GM08714 (cell line): ENCODE measurements at regions not wholly inside any gene's neighbourhood (a gene's known extent, or its start where the extent isn't known, plus 50 kb on each side); places are given as distances from the start of the nearest gene placed in this dataset.

Experiments used
- H3K4me3 ChIP-seq: fragments of 200-500 bp; sonication (Bioruptor generic); 2 replicates; pipeline ENCODE4 v1.5.1; 2014; ENCODE audit warnings: mild to moderate bottlenecking, low read length, inconsistent platforms
- ZNF274 ChIP-seq: IDR thresholded peaks from 2 replicates; pipeline ENCODE4 v1.6.1; 2012; ENCODE audit warnings: mild to moderate bottlenecking, low read depth, low read length

DNA sequence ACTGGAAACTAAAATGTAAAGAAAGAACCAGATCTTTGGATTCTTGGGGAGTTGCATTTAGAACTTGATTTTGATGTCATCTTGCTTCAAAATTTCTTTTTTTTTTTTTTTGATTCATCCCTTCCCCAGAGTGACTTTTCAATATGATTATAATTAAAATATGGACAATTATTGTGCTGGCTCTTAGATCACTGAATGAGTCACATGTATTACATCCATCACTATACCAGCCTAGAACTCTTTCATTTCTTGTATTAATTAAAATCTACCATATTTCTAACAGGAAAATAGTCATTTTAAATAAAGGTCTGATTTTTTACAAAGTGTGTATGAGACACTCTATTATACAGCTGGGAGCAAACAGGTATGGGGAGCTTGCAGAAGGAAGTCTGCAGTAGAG is 269.5 kb upstream of the AKR1E2 start:
- TF ChIP-seq ZNF274: no peak
- H3K4me3 ChIP-seq: no peak overlapping the region

DNA sequence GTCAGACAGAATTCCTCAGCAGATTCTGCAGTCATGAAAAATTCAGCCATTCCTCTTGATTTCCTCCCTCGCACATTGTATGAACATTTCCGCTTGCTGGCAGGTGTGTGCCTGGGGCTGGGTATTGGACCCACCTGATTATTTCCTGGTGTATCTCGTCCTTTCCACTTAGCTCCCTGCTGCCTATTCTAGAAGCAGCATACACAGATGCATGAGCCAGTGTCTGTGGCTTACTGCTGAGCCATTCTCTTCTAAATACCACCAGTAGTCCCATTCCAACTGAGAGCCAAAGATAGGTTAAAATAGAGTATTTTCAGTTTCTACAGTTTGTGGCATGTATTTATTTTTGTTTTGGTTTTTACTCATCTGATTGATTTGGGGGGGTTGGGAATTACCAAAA is 270.1 kb upstream of the AKR1E2 start:
- TF ChIP-seq ZNF274: no peak
- H3K4me3 ChIP-seq: no peak overlapping the region

DNA sequence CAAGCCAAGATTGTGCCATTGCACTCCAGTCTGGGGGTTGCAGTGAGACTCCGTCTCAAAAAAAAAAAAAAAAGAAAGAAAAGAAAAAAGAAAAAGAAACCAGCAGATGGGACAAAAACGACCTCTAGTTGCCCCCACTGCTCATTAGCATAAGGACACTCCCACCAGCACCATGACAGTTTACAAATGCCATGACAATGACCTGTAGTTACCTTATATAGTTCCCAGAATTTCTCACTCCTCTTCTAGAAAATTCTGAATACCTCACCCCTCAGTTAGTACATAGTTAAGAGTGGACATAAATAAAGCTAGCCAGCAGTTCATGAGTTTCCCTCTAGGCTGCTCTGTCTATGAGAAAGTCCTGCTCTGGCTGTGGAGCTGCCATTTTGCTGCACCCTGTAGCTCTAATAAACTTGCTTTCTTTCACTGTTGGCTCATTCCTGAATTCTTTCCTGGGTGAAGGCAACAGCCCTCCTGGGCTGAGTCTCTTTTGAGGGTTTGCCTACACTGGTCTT is 276.8 kb upstream of the AKR1E2 start:
- no peak for TF ChIP-seq ZNF274
- H3K4me3 ChIP-seq: no peak overlapping the region

DNA sequence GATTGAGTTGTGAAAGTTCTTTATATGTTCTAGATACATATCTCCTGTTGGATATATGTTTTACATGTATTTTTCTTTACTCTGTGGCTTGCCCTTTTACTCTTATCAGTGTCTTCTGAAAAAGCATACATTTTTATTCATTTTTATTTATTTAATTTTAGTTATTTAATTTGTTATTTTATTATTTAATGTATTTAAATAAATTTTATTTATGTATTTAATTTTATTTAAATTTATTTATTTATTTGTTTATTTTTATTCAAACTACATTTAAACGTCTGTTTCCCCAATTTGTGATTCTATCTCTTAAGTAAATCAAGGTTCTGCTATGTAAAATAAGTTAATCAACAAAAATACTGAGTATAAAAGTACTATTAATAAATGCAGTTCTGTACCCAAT is 279.1 kb upstream of the AKR1E2 start:
- TF ChIP-seq ZNF274: no peak
- H3K4me3 ChIP-seq: no peak overlapping the region

DNA sequence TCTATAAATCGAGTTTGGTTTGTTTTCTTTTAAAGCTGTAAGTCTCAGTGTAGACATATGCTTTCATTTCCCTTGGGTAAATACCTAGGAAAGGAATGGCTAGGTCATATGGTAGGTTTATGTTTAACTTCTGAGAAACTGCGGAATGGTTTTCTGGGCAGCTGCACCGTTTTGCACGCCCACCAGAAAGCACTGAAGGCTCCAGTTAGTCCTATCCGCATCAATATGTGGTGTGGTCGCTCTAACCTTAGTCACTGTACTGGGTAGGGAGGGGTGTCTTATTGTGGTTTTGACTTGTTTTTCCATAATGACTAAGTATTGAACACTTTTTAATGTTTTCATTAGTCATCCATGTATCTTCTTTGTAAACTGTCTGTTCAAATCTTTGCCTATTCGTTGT is 279.5 kb upstream of the AKR1E2 start:
- no peak for TF ChIP-seq ZNF274
- no peak overlapping the region for H3K4me3 ChIP-seq

DNA sequence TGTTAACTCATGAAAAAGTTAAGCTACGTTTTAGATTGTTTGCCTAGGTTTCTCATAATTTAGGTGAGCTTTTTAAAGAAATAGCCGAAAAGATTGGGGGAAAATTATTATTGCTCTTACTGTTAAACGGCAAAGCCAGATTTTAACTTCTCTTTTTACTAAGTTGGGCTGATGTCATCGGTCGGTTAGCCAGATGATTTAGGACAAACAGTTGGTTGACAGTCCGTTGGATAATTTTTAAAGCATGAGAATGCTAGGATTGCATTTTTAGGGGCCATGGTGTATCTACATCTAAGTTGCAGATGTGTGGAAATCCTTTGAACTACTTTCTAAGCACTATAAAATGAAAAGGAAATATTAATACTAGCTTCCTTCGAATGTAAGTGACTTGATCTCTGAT is 280.9 kb upstream of the AKR1E2 start:
- no peak for TF ChIP-seq ZNF274
- no peak overlapping the region for H3K4me3 ChIP-seq

DNA sequence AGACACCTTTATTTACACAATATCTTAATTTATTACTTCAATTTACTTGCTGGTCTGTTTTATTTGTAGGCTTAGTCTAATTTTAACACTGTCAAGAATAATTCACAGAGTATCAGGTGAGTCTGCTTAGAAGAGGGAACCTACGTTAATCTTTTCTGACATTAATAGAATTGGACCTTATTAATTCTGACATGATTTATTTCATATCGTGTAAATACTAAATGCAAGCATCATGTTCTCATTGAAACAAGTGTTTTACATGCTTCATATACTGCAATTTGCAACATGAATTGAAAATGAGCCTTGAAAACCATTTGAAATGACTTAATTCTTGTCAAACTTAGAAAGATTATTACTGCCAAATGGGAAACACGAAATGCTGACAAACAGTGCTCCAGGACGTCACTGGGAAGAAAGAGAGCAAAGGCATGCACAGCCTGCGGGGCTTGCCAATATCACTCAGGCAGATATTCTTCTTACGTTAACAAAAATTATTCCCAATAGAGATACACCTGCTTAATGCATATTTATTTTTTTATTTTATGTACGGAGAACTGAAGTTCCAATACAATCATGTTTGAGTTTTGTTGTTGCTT is 282.0 kb upstream of the AKR1E2 start:
- TF ChIP-seq ZNF274: no peak

DNA sequence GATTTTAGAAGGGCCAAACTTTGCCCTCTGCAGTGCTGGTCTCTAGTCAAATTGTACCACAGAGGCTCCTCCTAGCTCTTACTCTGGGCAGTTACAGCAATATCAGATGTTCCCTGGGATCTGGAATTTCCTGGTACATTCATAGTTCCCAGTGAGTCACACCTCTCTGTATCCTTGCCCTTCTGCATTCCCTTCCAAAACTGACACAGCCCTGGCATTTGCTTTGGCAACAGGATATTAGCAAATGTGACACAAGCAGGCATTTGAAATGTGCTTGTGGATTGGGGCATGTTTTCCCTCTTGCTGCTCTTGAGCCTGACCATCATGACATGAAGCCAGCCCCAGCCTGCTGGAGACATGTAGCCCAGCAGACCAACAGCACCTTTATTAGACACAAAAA is 284.7 kb upstream of the AKR1E2 start:
- no peak for TF ChIP-seq ZNF274

More for the DNA sequence above, 282.0 kb upstream of the AKR1E2 start:
- no peak overlapping the region for H3K4me3 ChIP-seq

DNA sequence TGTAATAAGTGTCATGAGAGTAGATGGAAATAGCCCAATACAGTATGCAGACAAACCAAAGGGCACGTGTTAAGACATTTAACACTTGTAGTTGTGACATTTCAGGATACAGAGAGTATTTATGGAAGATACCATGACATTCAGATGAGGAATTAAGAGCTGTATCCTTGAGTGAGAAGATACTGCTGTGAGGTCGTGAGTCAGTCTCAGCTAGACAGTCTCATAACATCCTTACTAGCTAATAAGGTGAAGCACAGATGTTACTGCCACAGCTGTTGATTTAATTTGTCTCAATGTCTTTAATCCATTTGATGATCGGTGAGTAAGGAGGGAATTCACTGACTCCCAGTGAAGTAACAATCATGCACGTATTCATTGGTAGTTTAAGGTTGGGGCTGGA is 288.0 kb upstream of the AKR1E2 start:
- no peak for TF ChIP-seq ZNF274
- no peak overlapping the region for H3K4me3 ChIP-seq

More for the DNA sequence above, 284.7 kb upstream of the AKR1E2 start:
- no peak overlapping the region for H3K4me3 ChIP-seq

DNA sequence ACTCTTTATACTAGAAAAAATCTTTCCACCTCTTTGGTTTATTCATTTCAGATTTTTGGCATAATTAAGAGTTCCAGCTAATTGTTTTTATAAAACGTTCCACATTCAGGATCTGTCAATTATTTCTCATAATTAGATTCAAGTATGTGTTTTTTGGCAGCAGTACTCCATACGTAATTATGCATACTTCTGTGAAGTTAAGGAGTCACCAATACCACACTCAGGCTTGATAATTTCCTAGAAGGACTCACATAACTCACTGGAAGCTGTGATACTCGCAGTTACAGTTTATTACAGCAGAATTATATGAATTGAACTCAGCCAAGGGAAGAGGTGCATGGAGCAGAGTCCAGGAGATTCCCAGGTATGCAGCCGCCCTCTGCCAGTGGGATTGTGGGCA is 290.5 kb upstream of the AKR1E2 start:
- H3K4me3 ChIP-seq: no peak overlapping the region
- TF ChIP-seq ZNF274: no peak

DNA sequence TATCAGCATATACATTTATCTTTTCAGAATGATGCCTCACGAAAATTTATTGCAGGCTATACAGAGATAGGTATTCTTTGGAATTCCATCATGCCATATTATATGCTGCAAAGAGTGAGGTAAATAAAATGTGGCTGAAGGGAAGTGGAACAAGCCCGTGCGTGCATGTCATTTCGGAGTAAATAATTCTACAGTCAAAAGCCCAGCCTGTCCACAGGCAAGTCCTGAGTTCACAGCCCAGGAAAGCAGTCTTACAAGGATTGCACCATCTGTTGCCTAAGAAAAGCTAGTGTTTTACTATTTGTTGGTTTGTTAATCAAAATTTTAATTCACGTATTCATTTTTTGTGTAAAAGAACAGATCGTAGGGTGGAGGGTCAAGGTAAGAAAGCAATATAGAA is 292.4 kb upstream of the AKR1E2 start:
- no peak overlapping the region for H3K4me3 ChIP-seq
- no peak for TF ChIP-seq ZNF274

DNA sequence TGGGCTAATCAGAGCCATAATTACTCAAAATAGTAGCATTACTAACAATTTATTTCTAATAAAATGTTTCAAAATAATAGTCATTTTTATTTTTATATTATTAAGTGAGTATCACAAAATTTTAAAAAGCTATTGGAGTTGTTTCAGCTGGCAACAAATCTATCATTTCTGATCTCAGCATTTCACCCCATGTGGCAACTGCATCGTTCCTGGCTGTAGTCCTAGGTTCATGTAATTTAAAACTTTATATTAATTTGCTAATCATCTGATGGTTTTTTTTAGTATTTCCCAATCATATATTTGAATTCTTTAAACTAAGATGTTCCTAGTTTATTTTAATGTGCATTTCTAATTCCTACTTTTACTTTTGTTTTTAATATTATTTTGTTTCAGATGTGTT is 293.0 kb upstream of the AKR1E2 start:
- H3K4me3 ChIP-seq: no peak overlapping the region
- TF ChIP-seq ZNF274: no peak

DNA sequence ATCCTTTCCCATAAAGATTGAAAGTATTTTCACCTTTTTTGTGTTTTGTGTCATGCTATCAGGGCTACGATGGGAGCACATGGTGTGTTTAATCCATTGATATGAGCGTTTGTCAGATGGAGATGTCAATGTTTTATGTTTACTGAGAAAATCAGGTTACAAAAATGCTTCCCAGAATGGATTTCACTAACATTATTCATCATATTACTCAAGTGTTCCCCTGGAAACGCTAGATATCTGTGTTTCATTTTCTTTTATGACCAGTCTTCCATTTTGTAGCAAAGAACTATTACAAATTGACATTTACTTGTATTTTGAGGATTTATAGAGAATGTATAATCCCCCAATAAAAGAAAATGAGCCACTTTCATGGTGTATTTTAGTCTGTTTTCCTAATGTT is 293.5 kb upstream of the AKR1E2 start:
- no peak overlapping the region for H3K4me3 ChIP-seq
- TF ChIP-seq ZNF274: no peak

DNA sequence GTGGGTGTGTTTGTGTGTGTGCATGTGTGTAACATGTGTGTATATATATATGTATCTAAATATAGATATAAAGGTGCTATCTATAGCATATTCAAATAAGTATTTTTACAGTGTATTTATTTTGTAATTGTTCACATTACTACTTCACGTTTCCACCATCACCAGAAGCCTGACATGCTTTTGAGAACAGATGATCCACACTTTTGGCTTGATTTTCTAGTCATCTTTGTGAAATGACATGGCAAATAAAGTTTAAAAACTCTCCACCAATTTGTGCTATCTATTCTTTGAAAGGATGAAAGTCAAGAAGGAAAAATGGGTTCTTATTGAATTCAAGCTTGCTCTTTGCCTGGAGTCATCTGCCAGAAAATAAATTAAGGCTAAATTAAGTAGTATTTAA is 294.0 kb upstream of the AKR1E2 start:
- no peak overlapping the region for H3K4me3 ChIP-seq
- no peak for TF ChIP-seq ZNF274

DNA sequence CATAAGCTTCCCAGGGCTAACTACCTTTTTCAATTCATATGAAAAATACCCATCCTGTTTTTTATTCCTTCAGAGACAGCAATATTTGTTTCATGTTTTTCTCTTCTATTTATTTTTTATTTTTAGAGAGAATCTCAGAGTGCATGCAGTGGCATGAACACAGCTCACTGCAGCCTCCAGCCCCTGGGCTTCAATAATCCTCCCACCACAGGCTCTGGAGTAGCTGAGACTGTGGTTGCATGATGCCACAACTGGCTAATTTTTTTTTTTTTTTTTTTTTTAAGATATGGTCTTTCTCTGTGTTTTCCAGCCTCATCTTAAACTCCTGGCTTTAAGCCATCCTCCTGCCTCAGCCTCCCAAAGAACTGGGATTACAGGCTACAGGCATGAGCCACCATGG is 296.7 kb upstream of the AKR1E2 start:
- TF ChIP-seq ZNF274: no peak
- no peak overlapping the region for H3K4me3 ChIP-seq

DNA sequence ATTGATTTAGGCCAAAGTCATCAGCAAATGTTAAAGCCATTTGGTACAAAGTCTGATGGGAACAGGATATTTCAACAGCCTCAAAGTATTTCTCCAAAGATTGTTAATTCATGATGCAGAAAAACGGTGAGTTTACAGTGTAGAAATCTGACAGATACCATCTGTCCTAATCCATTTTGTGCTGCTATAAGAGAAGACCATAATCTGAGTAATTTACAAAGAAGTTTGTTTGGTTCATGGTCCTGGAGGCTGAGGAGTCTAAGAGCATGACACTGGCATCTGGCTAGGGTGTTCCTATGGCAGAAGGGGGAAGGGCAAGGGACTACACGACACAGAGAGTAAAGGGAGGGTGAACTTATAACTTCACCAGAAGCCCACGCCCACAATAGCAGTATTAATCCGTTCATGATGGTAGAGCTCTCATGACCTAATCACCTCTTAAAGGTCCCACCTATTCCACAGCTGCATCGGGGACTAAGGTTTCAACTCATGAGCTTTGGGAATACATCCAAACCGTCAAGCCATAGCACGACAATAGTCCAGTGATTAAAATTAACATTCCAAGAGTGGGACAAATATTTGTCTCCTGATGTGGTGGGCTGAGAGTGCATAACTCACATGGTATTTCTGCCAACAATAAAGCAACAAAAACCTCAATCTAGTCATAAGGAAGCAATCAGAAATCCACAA is 298.6 kb upstream of the AKR1E2 start:
- H3K4me3 ChIP-seq: no peak overlapping the region
- TF ChIP-seq ZNF274: no peak

DNA sequence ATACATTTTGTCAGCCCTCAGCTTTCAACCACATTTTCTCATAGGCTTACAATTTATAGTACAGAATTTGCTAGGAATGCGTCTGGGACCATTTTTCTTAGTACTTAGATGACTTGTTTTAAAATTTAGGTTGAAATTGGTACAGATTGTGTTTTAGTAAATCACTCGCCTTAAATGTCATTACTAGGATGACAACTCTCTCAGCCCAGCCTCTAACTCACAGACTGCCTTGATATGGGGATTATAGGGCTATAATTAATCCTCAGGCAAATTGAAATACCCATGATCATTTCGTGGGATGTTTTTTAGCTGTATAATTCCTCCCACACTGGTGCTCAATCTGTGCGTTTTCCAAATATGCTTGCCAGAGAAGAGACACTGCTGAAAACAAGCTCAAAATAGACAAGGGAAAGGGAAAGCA is 299.7 kb upstream of the AKR1E2 start:
- no peak overlapping the region for H3K4me3 ChIP-seq
- TF ChIP-seq ZNF274: no peak
